CD4-positive, alpha-beta T cell treated with Interleukin-2 at 100 ng/mL for 4 hours (primary cell): ENCODE measurements at regions not wholly inside any gene's neighbourhood (a gene's known extent, or its start where the extent isn't known, plus 50 kb on each side); places are given as distances from the start of the nearest gene placed in this dataset.

ENCODE experiments used
- DNase-seq: peaks from one replicate; pipeline ENCODE4 v3.0.0-alpha.2; 2020; ENCODE audit warnings: low spot score

DNA sequence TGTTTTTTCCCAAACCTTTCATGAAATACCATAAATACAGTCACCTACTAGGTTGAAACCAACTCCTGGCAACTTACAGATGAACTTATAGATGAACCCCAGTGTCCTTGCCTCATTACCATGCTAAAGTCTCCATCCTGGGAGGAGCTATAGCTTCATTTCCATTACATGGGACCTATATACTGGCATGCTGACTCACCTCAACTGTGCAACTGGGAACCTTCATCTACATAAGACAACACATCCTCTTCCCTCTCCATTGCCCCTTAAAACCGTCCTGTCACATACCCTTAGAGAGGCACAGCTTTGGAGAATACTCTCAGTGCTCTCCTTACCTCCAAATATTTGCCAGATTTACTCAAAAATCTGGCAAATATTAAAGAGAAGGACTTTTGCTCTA is 638.3 kb downstream of the HTR1A start:
- DNase-seq: no peak

DNA sequence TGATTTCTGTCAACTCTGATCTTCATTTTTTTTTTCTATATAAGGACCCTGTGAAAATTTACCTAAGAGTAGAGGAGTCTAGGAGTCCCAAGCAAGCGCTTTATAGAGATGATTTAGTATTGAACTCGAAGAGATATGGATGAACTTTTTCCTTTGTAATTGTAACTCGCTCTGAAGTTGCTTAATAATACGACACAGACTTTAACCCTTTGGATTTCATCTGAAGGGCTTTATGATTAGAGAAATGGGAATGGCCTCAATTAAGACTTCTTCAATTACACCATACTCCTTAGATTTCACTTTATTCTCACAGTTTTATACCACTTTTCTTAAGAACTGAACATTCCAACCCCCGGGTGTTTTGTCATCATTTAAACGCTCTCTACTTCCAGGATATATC is 647.7 kb downstream of the HTR1A start:
- no peak for DNase-seq

DNA sequence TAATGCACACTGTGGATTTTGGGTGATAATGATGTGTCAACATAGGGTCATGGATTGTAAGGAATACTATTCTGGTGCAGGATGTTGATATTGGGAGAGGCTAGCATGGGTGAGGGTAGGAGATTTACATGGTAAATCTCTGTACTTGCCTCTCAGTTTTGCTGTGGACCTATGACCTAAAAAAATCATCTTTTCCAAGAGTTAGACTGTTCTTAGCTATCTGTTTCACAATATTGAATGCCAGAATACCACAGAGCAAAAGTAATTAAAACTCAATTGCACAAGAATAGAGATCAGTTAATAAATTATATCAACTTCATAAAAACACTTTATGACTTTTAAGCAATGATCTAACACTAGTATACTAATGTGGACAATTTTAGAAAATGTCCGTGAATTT is 651.6 kb downstream of the HTR1A start:
- DNase-seq: no peak

DNA sequence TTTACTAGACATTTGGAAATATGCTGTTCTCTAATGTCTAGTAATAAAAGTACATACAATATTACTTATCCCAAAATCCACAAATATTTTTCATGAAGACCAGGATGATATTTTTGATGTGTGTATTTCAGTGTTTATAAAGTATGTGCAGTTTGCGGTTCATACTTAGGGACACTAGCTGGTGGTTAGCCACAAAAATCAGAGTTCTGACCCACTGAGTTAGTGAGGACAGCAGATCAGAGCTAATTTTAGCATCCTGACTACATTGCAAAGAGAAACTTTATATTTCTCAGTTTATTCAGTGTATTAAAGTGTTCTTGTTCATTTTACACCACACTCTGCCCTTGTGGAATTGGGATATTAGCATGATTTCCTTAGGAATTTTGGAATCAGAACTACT is 655.3 kb downstream of the HTR1A start:
- DNase-seq: no peak

DNA sequence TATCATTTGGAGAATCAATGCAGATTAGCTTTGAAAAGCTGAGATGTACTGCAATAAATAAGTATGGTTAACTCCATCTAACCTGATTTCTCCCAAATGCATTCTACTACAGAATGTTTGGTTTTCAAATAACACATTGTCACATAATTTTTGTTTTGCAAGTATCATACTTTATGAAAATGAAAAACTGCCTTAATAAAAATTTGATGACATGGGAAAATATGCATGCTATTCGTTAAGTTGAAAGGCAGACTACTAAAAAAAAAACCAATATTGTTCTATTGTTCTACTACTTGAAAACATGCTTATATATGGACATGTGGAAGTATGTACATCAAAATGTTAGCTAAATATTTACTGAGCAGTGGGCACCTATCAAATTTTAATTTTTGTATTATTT is 668.9 kb downstream of the HTR1A start:
- DNase-seq: no peak

DNA sequence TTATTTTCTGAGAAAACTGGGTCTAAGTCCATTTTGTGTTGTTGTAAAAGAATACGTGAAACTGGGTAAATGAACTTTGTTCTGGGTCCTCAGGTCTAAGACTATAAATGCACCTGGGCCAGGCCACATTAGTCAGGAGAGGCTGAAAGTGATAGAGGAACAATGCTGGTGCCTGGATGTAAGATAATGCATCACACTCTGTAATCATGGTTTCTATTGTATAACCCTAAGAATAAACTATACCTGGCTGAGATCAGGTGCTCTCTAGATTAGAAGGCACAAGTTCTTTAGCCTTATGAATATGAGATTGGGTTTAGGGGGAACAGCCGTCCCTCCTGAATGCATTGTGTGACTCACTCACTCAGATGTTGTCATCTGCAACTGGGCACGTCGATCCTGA is 675.5 kb downstream of the HTR1A start:
- DNase-seq: no peak

DNA sequence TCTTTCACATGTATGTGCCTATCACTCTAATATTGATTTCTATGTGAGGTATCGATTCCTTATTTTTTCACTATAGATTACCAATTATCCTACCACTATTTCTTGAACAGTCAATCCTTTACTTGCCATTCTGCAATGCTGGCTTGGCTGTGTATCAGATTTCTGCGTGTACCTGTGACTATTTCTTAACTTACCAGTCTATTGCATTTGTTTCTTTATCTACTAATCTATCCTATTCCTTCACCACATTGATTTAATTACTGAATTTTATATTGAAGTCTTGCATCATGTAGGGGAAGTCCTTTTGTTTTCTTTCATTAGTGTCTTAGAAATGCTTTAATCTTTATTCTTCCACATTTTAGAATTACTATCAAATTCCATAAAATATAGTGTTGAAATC is 684.8 kb downstream of the LRRC70 start:
- no peak for DNase-seq

DNA sequence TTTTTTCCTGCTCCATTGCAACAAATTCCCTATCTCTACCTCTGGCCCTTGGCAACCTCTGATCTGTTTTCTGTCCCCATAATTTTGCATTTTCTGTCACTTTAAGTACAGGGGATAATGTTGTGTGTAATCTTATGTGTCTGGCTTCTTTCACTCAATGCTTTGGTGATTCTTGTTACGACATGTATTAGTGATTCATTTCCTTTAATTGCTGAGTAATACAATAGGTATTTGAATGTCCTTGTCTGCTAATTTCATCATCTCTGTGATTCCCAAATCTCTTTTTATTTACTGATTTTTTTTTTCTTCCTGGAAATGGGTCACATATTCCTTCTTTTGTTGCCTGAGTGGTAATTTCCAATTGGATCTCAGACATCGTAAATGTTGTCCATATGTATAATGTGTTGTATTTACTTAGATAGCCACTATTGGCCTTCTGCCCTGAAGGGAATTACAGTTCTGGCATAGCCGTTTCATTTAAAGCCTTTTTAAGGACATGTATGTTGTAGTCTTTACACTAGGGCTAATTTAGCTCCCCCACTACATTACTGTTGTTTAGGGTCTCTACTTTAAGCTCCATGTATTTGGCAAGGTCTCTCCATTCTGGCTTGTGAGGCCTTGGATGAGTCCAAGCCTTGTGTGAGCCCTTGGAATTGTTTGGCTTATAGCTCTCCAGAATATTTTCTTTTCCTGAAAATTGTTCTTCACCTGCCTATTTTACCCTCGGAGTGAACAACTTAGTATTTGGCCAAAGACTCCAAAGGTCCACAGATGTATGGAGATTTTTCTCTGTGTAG is 683.8 kb downstream of the LRRC70 start:
- no peak for DNase-seq

DNA sequence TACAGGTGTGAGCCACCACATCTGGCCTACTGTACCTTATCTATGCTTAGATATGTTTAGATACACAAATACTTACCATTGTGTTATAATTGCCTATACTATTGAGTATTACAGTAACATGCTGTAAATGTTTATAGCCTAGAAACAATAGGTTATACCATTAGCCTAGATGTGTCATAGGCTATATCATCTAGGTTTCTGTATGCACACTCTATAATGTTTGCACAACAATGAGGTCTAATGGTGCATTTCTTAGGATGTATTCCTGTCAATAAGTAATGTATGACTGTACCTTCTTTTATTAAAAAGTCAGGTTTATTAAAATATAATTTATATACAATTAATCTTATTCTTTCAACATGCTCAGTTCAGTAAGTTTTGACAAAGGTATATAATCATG is 683.1 kb downstream of the LRRC70 start:
- no peak for DNase-seq

DNA sequence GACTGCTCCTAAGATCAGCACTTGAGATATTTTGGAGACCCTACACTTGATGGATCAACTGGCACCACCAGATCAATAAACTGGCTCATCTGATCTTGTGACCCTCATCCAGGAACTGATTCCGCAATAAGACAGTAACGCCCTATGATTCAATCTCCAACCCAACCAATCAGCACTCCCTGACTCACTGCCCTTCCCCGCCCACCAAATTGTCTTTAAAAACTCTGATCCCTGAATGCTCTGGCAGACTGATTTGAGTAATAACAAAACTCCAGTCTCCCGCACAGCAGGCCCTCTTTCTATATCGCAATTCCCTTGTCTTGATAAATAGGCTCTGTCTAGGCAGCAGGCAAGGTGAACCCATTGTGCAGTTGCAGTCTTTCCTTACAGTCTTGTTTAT is 677.0 kb downstream of the LRRC70 start:
- DNase-seq: no peak

DNA sequence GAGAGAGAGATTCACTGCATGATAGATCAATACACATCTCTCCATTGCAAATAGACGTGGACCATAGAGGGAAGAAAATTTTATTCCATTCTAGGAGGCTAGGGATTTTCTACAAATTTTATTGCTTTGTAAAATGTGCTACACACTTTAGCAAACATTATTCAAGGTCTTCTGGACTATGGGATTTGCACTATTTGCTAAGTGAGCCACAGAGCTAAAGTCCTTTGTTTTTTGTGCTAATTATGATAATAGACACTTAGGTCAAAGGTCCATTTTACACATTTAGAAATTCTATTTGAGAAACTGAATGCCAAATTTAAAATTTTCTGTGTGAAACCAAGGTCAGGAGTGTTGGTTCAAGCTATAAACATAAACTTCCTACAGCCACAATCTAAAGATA is 672.3 kb downstream of the LRRC70 start:
- DNase-seq: no peak

DNA sequence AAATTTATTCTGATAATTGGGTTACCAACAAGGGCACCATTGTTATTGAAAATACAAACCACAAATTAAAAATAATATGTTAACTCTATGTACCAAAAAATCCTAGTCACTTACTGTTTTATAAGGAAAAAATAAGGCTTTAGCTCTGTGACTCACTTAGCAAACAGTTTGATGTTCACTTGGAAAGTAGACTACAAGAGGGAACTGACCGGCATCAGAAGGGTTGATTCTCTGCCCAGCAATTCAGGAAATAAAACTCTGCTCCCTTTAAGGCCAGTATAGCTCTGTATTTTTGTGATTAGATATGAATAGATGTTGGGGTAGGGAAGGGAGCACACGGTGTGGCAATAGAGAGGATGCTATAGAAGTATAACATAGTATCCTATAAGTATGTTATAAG is 671.3 kb downstream of the LRRC70 start:
- no peak for DNase-seq

DNA sequence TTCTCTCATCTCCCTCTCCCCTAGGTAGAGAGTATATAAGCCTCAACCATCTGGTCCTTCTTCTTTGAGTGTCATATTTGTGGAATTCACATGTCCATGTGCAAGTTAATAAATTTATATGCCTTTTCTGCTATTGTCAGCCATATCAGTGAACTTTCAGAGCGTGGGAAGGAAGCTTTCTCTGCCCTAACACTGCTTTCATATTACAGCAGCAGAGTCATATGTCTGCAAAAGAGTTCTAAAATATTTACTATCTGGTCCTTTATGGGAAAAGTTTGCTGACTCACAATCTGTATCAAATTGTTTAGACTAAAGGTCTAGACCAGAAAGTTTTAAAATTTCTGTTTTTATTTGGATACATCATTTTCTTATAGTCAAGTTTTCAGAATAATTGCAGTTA is 669.0 kb downstream of the LRRC70 start:
- no peak for DNase-seq

DNA sequence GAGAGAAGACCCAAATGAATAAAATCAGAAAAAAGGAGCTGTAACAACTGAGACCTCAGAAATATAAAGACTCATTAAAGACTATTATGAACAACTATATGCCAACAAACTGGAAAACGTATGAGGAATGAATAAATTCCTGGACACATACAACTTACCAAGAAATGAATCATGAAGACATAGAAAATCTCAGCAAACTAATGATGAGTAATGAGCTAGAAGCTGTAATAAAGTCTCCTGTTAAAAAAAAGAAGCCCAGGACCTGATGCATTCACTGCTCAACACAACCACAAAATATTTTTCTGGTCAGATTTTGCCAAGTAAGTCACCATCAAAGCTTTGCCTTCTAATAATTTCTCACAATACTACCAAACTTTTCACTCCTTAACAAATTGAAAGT is 666.7 kb downstream of the LRRC70 start:
- DNase-seq: no peak

DNA sequence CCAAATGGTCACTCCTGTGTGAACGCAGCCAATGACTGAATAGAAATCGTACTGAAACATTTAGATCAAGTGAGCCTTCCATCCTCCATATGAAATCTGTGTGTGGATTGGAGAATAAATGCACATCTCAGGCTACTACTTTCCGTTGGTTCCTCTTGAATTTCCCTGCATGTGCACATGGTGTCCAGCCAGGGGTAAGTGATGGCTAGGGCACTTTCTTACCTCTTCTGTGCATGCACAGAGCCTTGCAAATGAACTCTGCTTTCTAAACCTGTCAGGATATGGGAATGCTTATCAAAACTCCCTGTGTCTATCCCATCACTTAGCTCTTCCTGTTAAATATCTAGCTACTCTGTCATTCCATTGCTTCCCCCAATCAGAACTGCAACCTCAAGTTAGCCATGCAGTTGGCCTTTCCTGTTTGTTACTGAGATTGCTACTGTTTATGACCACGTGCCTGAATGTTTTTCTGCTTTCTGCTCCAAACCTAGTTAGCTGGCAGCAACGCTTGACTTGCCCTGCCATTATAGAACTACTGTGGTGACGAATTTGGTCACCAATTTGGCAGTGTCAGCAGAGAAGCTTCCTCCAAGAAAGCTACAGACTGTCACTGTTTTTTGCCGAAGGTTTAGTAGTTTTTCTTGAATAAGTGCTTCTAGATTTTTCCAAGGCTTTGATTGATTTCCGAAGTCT is 661.6 kb downstream of the LRRC70 start:
- DNase-seq: no peak

DNA sequence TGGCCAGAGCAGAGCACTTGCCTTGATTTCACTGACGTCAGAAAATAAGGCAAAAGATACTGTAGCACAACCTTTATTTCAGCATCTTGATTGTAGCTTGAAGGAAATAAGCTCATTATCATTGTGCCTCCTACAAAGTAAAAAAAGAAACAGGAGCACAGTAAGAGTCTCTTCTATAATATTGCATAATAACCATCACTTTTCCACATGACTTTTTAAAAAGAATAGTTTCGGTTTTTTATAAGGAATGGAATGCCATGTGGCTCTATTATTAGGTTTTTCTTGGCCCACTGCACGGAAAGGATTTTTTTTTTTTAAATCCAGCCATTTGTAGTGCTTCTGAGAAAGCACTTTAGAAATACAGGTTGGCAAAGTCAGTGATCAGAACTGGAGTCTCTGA is 655.3 kb downstream of the LRRC70 start:
- no peak for DNase-seq

DNA sequence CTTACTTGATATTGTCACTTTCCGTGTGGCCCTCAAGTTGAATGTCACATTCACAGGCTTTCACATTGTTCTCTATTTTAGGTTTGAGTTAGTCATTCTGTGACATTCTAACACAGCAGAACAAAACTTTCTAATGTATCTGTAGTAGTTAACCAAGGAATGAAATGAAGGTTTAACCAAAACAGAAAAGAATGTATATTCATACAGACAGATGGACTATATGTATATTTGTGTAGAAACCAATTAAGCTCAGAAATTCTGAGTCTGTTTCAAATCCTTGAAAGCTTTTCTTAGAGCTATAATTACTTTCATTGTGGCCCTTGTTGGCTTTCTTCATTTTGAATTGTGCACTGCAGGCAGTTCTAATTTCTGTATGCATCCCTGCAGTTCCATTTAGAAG is 654.7 kb downstream of the LRRC70 start:
- DNase-seq: no peak

DNA sequence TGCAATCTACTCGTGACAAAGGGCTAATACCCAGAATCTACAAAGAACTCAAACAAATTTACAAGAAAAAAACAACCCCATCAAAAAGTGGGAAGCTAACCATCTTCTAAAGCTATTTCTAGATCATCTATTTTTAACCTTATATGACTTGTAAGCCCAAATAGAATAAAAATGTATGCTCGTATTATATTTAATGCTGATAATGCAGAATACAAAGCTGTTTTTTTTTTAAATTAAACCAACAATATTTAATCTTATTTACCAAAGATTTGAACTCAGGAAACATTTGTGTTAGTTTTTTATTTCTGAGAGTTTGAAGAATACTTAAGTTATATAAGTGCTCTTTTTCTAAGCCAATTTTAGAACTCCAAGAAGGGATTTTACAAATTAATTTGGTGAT is 652.1 kb downstream of the LRRC70 start:
- no peak for DNase-seq

DNA sequence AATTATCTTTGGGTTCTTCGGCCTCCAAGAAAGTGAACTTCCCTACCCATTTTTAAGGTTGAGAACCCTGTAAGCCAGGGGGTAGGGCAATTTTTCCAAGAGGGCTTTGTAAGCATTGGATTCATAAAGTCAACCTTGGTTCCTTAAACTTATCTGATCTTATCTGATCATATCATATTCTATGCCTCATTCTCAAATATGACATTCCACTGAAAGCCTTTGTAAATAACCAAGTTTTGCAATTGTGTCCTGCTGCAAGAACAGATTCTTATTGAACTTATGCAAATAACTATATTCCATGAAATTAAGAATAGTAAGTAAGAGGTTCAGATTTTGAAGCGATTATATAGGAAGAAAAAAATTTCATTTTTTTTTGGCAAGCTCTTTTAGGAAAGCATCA is 649.5 kb downstream of the LRRC70 start:
- no peak for DNase-seq

DNA sequence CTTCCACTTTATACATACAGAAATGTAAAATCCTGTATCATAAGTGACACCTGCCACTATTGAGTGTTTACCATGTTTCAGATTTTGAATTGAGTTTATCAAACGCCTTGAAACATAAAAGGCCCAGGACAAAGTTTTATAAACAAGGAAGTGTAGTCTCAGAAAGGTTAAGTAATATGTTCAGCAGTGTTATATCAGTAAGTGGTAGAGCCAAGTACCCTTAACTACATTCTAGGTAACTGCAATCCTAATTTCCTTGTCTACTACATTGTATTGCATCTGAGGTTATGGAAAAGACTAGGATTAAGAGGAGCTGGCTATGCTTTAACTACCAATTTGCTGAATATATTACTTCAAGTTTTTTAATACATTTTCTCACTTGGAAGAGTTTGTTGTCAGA is 641.6 kb downstream of the LRRC70 start:
- no peak for DNase-seq

DNA sequence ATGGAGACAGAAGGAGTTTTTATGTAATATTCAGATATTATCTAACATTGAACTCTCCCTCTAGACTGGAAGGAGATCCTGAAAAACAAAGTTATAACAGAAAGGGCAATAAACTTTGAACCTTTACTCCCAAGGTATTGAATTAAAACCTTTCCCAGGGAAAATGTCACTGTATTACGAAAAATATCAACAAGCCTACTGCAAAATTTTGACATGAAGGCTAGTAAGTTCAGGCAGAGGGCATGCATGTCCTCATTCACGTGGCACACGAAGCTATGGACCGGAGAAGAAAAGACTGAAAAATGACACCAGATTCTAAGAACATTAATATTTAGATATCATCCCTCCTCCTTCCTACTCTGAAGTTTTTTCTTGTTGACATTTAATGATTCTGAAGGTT is 638.8 kb downstream of the LRRC70 start:
- DNase-seq: no peak

DNA sequence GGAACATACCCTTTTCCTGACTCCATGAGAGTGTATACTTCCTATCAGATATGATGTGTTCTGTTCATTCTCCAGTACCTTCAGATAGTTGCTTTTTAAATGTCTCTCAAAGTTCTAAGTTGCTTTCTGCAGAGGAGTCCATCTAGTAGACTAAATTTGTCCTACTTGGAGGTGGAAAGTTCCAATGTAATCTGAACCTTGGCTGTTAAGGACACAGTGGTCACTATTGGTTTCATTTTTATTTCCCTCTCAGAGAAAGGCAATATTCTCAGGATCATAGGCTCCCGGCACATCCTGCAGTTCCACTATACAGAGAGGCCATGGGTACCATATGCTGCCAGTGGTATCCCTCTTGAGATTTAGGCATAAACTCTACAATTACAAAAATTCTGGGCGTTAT is 634.6 kb downstream of the LRRC70 start:
- DNase-seq: no peak

DNA sequence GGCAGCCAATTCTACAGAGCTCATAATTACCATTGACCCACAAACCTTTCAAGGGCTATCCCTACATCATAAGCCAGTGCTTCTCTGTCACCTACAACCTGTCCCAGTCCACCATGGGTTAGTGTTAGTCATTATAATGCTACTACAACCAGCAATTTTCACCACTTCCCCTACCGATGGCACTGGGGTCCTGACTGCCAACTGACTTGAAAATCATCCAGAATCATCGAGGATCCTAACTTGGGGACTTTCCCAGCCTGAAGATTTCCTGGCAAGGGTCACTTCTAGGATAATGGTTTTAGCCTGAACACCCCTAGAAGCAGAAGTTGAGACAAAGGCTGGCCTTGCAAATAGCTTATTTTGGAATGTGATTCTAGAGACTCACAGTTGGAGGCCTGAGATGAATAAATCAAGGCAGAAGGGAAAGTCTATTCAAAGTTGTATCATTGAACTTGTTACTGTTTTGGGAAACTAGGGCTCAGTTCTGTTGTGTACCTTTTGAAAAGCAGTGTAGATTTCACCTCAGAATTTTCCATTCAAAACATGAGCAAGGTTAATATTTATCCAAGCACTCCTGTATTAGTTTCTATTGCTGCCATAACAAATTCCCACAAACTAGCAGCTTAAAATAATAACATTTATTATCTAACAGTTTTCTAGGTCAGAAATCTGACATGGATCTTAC is 633.0 kb downstream of the LRRC70 start:
- no peak for DNase-seq
